AG08396 (cell line): ENCODE measurements at regions not wholly inside any gene's neighbourhood (a gene's known extent, or its start where the extent isn't known, plus 50 kb on each side); places are given as distances from the start of the nearest gene placed in this dataset.
"Not testable (repeated sequence)": the region's sequence is repeated elsewhere in the genome, so short reads cannot be mapped to it uniquely, and the experiment has no call there.

Experiments
- DNase-seq: peaks from one replicate; pipeline ENCODE4 v3.0.0; 2012; ENCODE audit warnings: low spot score, mixed read lengths

- no peak for DNase-seq
These were observed 77.3 kb upstream of the SLC1A3 start for GRCh38 chr5:36529142-36529541.

- DNase-seq, result no peak
These were observed 76.2 kb upstream of the SLC1A3 start for GRCh38 chr5:36530215-36530614.

GRCh38 chr5:36531401-36531800 lies 75.0 kb upstream of the SLC1A3 start:
- no peak for DNase-seq

GRCh38 chr5:36535378-36535777 lies 71.0 kb upstream of the SLC1A3 start:
- no peak for DNase-seq

- DNase-seq, result no peak
These were observed 70.4 kb upstream of the SLC1A3 start for GRCh38 chr5:36535859-36536615.

- DNase-seq, result no peak
These were observed 69.8 kb upstream of the SLC1A3 start for GRCh38 chr5:36536616-36537005.

GRCh38 chr5:36537724-36538123 lies 68.7 kb upstream of the SLC1A3 start:
- no peak for DNase-seq

GRCh38 chr5:36552651-36553393 lies 53.6 kb upstream of the SLC1A3 start:
- DNase-seq, result no peak

- DNase-seq, result not testable (repeated sequence)
These were observed 51.4 kb upstream of the SLC1A3 start for GRCh38 chr5:36555035-36555434.
